ENCODE measurements at regions not wholly inside any gene's neighbourhood (a gene's known extent, or its start where the extent isn't known, plus 50 kb on each side); places are given as distances from the start of the nearest gene placed in this dataset.
"Not testable (repeated sequence)": the region's sequence is repeated elsewhere in the genome, so short reads cannot be mapped to it uniquely, and the experiment has no call there.

DNA sequence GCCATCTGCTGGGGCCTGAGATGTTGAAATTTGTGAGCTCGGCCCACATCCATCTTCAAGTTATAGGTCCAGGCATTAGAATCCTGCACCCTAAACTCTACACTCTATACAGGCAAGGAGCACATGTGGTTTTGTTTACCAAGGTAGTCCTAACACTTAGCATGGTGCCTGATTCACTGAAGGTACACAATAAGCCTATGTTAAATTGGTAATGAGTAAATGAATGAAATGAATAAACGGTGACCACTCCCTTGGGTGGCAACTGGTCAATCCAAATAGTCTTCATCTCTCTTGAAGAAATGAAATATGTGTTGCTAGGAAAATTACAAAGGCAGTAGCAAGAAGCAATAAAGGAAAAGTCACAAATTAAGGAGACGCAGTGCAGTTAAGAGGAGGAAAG, 359.3 kb upstream of the UBE2E2 start:
- no peak for DNase-seq

DNA sequence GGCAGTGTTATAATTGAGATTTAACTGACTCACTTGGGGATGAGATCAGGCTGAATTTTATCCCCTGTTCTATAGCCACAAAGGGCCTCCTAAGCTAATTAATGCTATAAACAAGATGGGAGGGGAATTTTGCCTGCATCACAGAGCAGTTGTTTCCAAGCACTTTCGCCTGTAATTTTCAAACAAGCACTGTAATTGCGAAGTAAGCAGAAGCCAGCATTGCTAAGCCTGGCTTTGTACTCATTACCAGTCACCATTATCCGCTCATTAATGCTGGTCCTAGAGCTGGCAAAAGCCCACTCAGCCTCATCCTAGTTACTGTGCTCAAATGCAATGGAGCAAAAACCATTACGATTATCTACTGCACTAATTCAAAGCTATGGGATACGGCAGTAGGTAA, 356.6 kb upstream of the UBE2E2 start:
- no peak for DNase-seq

DNA sequence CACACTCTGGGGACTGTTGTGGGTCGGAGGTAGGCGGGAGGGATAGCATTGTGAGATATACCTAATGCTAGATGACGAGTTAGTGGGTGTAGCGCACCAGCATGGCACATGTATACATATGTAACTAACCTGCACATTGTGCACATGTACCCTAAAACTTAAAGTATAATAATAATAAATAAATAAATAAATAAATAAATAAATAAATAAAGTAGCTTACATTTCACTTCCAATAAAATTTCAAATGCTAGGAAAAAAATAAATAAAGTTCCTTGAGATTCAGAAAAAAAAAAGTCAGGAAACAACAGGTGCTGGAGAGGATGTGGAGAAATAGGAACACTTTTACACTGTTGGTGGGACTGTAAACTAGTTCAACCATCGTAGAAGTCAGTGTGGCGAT, 353.5 kb upstream of the UBE2E2 start:
- DNase-seq, result not testable (repeated sequence)

DNA sequence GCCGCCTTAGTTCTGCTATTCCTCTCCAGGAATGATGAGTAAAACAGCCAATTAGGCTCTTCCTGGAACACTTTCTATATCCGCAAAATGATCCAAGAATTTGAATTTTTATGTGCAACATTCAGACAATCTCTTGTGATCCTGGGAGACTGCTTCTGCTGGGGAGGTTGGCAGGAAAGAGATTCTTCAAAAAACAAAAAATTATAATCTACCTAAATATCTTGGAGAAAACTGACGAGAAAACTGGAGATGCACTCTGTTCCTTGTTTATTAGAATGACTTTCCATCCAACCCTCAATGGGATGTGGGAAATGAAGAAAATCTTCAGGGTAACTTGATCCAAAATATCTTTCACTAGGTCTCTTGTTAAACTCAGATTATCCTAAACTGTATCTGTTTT, 346.3 kb upstream of the UBE2E2 start:
- no peak for DNase-seq

DNA sequence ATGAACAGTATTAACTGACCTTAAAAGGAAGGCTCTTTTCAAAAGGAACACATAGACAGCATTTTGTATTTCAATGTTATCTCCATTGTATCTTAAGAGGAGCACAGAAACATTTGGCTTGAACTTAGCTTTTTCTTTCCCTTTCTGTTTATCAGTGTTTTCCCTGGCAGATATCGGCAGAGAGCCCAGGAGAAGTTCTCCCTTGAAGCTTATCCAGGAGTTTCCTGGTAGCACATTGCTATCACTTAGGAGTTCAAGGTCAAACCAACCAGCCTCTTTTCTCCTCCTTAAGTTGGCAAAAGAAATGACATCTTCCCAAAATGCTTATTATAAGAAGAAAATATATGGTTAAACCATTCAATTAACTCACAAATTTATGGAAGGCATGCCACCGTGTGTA, 344.6 kb upstream of the UBE2E2 start:
- DNase-seq, result no peak

DNA sequence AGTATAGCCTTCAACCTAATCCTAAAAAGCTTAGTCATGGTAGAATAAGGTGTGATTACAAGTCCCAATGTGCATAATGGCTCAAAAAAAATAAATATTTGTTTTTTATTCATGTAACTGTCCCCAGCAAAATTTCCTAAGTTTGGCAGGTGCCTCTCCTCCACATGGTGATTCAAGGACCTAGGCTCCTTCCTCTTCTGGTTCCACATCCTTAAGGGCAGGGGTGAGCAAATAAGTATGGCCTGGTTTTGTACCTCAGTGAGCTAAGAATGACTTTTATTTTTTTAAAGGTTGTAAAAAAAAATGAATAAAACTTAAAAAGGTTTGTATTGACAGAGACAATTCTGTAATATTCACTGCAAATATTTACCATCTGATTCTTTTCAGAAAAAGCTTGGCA, 343.5 kb upstream of the UBE2E2 start:
- DNase-seq, result no peak

DNA sequence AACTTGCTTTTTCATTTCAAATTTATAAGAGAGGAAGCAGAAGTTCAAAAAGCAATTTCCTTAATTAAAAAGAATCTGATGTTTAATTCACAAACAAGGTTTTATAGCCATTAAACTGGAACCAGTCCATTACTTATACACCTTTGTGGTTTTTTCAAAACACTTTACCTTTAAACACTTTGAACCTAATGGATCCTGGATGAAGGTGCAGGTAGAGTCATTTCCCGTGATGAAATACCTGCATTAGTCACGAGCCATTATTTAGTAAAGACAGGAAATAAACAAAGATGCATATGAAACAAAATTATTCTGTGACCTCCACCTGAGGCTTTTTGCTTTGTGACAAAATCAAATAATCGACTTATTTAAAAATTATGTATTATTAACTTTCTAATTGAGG, 341.7 kb upstream of the UBE2E2 start:
- DNase-seq, result no peak

DNA sequence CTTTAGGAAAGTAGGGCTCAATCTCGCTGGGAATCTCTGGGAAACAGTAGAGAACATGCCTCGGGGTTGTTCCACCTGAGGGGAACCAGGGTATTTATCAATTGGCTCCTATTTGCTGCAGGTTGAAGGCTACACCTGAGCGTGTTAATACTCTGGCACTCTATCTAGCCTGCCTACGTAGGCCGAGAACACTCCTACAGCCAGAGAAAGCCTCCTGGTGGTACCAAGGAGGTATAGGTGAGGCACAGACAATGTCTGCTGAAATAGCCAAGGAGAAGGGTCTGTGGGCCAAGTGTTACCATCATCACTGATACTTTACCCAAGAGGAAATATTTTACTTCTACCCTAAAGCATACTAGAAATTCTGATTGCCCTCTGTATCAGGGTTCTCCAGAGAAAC, 341.0 kb upstream of the UBE2E2 start:
- DNase-seq, result no peak

DNA sequence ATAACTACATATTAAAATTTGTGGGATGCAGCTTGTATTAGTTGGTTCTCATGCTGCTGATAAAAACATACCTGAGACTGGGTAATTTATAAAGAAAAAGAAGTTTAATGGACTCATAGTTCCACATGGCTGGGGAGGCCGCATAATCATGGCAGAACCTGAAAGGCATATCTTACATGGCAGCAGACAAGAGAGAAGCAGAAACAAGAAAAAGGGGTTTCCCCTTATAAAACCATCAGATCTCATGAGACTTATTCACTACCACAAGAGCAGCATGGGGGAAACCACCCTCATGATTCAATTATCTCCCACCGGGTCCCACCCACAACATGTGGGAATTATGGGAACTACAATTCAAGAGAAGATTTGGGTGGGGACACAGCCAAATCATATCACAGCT, 320.3 kb upstream of the UBE2E2 start:
- not testable (repeated sequence) for DNase-seq

DNA sequence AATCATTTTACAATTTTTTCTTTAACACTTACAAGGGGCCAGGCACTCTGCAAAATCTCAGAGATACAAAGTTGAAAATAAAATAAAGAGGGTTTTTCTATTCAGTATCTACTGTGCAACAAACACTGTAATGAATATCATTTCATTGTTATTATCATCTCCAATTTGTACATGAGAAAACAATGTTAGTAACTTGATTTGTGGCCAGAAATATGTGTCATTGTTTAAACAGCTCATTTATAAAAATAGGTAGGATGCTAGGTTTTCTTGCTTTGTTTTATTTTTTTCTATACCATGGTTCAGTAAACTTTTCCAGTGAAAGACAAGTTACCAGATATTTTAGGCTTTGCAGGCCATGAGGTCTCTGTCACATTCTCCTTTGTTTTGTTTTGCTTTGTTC, 318.1 kb upstream of the UBE2E2 start:
- DNase-seq, result no peak

DNA sequence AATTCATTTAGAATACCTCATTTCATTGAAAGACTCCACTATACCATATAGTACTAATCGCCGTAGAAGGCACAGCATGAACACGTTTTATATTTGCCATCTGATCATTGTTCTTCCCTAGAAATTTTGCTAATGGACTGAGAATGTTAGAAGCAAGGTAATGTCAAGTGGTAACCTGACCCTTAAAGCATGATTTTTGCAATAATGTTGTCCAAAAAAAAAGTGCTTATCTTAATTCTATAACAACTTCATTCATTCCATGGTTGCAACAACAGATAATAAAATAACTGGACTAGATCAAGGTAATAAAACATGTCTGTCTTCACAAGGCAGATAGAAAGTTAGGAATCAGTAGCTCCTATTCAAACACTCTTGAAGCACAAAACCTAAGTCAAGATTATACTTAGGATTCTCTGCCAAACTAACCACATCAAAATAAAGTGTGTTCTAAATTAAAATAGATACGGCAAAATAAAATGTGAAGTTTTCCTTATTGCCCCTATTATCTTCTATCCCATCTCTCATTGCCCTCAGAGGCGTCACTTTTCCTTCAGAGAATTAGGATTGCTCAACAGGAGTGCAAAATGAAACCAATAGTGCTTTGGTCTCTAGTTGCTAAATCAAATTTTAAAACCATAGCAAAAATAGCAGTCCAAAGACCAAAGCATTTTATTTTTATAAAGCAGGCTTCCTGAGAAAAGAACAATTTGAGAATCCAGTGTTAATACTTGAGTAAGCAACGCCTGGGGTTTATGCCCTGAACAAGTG, 317.4 kb upstream of the UBE2E2 start:
- no peak for DNase-seq

DNA sequence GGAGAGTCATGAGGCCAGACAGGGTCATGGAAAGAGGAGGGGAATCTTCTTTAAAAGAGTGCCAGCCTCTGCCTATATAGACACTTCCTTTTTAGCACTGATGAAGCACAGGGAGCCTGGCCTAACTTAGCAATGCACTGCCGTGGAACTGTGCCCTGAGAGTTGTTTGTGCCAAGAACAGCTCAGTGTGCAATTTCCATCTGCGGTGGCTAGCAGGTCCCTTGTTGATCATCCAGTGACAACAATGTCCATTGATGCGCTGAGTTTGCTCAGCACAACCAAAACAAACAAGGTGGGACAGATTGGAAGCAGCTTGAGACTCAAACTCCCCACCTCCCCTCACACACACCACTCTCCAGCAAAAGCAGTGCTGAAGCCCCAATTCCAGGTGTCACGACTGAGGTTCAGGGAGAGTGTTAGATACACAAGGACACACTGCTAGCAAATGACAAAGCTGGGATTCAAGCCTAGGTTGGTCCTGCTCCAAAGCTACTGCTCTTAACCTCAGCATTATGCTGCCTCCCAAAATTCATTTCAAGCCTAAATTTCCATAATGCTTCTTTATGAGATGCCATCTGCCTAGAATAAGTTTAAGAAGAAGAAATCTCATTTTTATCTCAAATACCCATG, 316.6 kb upstream of the UBE2E2 start:
- no peak for DNase-seq

DNA sequence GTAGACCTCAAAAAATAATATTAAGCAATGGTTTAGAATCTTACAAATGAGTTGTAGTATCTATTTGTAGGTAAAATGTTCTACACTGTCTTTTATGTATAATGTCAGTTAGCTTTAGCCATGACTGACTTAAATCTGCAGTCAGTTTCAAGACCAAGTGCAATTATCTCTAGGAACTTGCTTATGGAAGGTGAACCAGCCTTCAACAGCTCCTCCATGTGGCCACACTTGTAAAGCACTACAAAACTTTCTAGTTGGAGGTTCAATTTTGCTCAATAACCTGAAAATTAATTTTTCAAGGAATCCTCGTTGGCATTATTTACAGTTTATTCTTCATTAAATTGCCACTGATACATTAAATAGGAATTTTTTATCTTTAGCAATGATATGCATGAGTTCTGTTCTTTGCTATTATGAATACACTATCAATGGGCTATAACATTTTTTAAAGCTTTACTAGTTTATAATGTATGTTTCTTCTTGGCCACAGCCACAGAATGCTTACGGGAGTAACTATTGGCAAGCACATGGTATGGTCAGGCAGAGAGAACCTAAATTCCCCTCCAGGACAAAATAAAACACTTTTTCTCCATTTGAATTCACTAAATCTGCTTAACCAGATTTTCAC, 315.3 kb upstream of the UBE2E2 start:
- no peak for DNase-seq

DNA sequence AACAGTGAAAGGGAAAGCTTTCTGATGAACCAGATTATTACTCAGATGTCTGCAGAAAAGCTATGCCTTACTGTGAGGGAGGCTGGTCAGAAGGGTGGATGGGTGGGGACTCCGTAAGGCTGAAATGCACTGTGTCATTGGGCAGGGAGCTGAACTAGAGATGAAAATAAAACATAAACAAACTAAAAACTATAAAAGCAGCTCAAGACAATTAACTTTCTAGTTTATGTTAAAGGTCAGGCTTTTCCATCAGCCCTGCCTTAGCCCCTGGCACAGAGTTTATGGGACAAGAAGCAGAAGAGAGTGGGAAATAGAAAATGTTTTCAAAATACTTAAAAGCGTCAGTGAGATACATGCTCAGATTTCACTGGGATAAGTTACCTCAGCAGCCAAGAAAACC, 310.0 kb upstream of the UBE2E2 start:
- no peak for DNase-seq

DNA sequence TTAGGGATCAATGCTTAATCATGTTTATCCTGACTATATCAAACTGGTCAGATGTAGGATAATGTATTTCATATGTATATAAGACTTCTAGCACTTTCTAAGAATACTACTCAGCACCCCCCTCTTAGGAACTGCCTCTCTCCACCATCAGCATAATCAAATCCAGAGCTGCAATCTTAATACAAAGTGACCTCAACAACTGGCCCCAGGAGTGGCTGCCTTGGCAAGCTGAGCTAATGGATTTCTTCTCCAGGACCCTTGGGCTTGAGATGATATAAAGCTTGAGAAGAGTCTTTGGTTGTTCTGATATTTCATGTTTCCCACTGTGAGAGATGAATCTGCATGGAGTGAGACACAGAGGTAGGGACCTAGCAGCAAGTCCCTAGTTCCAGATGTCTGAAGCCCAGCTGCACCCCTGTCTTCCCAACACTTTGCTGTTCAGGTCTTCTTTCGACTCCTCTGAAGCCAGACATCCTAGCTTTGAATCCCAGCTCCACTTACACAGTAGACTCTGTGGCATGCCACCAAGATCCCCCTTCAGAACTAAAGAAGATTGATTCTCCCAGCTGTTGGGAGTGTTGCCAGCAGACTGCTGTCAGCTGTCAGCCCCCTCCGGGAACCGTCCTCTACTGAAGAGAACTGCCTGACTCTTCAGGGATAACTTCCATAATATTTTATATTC, 309.3 kb upstream of the UBE2E2 start:
- DNase-seq, result no peak

DNA sequence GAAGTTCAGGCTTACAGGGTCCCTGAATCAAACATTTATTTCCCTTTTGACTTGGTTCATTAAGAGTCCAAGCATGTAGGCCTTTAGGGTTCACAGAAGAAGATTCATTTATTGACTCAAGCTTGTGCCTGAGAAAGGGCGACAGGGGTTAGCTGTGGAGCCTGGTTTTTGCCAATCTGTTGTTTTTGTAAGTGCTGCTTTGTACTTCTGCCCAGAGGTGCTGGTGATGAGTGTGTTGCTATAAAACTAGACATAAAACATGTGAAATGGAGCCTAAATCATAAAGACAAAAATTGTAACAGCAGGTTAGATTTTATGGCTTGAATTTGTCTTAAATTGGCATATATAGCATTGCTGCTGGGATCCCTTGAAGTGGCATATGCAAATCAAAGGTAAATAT, 308.3 kb upstream of the UBE2E2 start:
- DNase-seq, result no peak

DNA sequence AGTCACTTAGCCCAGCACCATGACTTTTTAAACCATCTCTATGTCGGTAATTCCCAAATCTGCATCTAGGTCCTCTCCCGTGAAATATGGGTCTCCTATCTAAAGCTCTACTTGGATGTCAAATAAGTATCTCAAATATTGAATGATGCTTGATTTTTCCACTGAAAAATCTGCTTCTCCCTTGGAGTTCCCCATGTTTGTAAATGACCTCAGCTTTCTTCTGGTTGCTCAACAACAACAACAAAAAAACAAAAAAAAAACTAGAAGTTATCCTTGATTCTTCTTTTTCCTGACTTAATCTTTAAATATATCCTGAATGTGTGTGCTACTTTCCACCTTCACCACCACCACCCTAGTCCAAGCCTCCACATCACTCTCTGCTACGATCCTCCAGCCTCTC, 307.5 kb upstream of the UBE2E2 start:
- DNase-seq, result no peak

DNA sequence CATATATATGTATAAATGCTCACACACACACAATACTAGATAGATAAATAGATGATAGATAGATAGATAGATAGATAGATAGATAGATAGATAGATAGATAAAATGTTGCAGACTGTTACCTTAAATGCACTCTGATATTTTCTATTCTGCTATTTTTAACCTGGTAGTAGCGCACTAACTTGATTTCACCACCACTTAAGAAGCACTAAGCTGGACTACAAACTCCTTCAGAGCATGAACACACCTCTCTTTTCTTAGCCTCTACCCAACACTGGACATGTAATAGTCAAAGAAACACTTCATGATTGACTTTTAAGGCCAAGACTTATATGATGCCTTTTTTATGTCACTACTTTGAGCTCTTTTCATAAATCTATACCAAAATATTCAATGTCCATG, 304.6 kb upstream of the UBE2E2 start:
- no peak for DNase-seq

DNA sequence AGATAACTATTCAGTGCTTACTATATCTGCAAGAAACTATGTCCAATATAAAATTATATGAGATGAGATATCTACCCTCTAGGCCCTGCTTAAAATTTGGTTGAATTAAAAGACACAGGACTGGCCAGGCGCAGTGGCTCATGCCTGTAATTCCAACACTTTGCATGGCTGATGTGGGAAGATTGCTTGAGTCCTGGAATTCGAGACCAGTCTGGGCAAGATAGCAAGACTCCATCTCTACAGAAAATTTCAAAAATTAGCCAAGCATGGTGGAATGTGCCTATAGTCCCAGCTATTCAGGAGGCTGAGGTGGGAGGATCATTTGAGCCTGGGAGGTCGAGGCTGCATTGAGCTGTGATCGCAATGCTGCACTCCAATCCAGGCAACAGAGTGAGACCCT, 303.7 kb upstream of the UBE2E2 start:
- DNase-seq, result no peak

DNA sequence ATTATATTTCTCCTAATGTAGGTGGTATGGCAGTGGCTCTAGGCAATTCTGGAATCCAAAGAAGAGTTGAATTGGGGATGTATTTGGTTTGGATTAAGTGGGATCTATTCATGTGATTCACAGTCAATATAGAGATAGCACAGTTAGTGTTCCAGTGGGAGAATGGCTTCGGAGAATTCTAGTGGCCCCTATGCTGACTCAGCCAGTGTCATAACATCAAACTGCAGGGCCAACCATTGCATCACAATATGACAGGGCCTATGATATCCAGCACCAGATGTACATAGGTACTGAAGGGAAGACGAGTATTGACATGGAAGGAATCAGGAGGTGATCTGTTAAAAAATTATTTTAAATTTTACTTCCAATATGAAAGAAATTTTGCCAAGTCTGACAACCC, 302.8 kb upstream of the UBE2E2 start:
- DNase-seq, result no peak

DNA sequence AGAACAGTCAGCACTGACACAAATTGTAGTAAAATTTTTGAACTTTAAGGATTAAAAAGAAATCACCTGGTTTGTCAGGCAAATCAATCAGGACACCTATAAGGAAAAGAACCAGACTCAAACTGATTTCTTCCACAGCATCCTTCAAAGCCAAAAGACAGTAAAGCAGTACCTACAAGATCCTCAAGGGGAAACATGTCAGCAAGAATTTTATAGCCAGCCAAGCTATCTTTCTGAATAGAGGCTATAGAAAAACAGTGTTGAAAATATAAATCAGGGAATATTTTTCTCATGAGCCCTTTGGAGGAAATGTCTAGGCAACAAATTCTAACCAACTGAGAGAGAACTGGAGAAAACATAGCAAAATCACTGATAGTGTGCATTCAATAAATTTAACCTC, 301.4 kb upstream of the UBE2E2 start:
- no peak for DNase-seq

DNA sequence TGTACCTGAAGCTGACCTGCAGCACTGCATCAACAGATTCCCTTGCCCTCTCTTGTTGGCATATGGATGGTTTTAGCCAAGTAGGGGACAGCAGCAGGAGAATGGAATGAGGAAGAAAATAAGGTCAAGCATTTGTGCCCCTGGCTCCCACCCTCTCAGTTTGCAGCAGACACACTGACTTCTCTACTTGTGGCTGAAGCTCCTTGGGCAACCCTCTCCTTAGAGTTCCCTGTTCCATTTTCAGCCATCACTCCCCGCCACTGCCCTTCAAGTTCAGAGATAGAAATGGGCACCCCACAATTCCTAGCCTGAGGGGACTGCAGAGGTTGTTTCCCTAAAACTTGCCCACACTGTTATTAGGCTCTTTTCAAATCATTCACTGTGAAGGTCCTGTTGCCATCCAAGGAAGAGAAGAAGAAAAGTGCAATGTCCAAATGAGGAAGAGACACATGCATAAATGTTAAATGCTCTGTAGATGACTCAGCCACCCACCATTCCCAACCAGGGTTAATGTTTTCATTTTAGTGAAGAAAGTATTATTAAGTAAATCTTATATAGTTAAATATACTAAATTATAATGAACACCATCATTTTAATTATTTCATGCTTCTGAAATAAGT, 295.9 kb upstream of the UBE2E2 start:
- no peak for DNase-seq

DNA sequence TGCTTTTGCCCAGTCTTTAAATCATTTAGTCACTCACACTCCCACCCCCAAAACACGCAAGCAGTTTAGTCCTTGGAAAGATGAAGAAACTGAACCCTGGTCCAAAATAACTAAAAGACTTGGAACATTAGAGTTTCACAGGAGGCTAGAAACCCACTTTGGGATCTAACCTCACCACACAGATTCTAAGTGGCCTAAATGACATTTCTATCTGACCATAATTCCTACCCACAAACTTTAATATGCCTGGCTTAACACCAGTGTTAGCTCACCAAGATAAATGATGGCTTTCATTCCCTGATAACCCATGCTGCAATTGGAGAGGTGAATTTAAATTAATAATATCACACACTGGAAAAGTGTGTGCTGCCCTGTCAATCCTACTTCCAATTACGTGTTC, 295.3 kb upstream of the UBE2E2 start:
- DNase-seq, result no peak
